ENCODE measurements at regions not wholly inside any gene's neighbourhood (a gene's known extent, or its start where the extent isn't known, plus 50 kb on each side); places are given as distances from the start of the nearest gene placed in this dataset.
"Not testable (repeated sequence)": the region's sequence is repeated elsewhere in the genome, so short reads cannot be mapped to it uniquely, and the experiment has no call there.

DNA sequence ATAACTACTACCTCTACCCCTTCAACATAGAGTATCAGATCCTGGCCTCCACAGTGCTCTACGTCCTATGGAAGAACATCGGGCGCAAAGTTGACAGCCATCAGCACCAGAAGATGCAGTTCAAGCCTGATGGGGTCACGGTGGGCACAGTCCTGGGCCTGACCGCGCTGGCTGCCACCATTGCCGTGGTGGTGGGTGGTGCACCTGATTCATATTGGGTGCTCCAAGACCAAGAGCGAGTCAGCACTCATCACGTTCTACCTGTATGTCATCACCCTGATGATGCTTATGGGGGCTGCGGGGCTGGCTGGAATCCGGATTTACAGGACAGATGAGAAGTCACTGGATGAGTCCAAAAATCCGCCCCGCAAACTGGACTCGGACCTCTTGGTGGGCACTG is 846.4 kb downstream of the RPIA start:
- not testable (repeated sequence) for H3K4me3 ChIP-seq, H3K27ac ChIP-seq, H3K9me3 ChIP-seq, H3K27me3 ChIP-seq, H3K4me1 ChIP-seq, H3K36me3 ChIP-seq
- DNase-seq (ENCODE audit: low spot score in 2 of 2): peak in 1 of 2 donors; percentile 38
- WGBS: no CpG with 5 or more reads among the region's 14 CpGs

DNA sequence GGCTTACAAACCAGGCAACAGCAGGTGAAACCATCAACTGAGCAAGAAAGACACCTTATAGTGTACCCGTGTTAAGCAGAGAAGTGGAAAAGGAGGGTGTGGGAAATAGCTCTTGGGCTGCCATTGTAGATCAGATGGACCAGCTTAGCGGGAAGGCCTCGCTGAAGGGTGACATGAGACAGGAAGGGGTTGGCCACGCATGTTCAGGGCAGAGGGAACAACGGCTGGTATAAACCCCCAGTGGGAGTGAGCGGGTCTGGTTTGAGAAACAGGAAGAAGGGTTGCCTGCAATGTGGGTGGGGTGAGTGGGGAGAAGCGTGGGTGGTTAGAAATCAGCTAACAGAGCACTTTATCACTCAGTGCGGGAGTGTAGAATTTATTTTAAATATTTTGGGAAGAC is 852.6 kb downstream of the RPIA start:
- H3K27me3 ChIP-seq, H3K27ac ChIP-seq, H3K9me3 ChIP-seq, H3K4me1 ChIP-seq, H3K36me3 ChIP-seq, H3K4me3 ChIP-seq: not testable (repeated sequence)
- no CpG with 5 or more reads among the region's 8 CpGs for WGBS
- DNase-seq (ENCODE audit: low spot score in 2 of 2): peak in 1 of 2 donors; percentile 69

DNA sequence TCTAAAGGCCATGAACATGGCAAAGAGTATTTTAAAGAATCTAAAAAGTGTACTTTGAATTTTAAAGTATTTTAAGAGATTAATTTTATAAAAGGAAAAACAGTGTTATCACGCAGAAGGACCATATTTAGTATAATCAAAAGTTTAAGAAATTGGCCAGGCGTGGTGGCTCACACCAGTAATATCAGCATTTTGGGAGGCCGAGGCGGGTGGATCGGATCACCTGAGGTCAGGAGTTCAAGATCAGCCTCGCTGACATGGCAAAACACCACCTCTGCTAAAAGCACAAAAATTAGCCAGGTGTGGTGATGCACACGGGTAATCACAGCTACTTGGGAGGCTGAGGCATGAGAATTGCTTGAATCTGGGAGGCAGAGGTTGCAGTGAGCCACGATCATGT is 887.7 kb downstream of the RPIA start:
- WGBS: no CpG with 5 or more reads among the region's 8 CpGs
- not testable (repeated sequence) for H3K36me3 ChIP-seq, H3K4me3 ChIP-seq, H3K9me3 ChIP-seq, H3K4me1 ChIP-seq, H3K27ac ChIP-seq, H3K27me3 ChIP-seq
- DNase-seq (ENCODE audit: low spot score in 2 of 2): peak in 1 of 2 donors; percentile 35

DNA sequence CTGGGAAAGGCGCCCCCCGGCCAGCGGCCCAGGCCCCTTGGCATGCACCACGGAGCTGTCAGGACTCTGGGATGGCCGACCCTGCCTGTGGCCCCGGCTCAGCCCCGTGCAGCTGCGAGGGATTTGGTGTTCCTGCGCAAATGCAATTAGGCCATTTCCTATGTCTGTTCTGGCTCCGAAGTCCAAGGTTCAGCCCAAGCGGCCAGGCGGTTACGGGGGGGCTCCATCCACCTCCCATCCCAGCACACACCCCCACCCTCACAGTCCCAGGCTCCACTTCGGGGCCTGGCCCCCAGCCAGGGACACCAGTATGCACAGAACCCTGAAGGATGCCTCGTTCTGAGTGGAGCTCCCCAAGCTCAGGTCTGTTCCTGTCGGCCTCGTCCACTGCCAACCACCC is 891.3 kb downstream of the RPIA start:
- DNase-seq (ENCODE audit: low spot score in 2 of 2); H3K36me3 ChIP-seq; H3K9me3 ChIP-seq; H3K4me1 ChIP-seq; H3K4me3 ChIP-seq; H3K27me3 ChIP-seq; H3K27ac ChIP-seq: not testable (repeated sequence)
- WGBS: no CpG with 5 or more reads among the region's 17 CpGs

DNA sequence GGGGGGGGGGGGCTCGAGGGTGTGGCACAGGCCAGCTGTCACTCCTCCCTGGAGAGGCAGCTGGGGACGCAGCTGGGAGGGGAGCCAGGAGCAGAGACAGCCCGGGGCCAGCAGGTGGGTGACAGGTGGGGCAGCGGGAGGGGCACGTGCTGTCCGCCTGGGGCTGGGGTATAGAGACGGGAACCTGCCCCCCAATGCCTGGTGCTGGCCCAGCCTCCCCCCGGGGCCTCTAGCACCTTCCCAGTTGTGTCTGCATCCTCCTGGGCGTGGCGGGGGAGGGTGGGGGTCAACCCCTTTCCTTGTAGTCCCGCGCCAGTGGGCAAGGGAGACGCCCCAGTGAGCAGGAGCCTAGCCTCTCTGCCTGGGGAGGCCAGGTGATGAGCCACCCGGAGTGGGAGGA is 892.6 kb downstream of the RPIA start:
- H3K36me3 ChIP-seq, H3K9me3 ChIP-seq, H3K27ac ChIP-seq, H3K4me1 ChIP-seq, H3K27me3 ChIP-seq: not testable (repeated sequence)
- H3K4me3 ChIP-seq: peak overlapping the region; percentile 2
- DNase-seq (ENCODE audit: low spot score in 2 of 2): peak in 1 of 2 donors; percentile 77
- WGBS: no CpG with 5 or more reads among the region's 14 CpGs

DNA sequence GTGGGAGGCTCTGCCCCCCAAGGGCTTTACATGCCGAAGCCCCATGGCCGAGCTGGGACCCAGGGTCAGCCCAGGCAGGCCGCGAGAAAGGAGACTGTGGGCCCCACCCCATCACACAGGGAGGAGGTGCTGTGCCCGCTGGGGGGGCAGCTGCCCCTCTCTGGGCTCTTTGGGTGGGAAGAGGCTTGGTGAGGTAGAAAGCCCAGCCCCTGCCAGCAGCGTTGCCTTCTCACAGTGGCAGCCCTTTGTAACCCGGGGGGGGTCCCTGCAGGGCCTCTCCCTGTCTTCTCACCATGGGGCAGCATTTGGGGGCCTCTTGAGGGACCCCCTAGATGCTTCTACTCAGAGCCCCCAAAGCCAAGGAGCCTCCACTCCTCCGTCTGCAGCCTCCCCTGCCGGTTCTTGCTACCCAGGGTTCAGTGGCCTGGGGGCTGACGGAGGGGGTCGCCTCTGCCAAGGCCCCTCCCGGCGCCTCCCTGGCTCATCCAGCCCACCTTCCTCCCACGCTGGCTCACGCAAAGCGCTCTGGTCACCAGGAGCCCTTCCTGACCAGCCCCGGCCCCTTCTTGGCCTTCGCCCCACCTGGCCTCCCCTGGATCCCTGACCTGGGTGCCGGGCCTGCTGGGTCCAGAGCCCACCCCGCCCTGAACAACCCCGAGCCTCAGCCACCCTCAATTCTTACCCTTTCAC is 893.5 kb downstream of the RPIA start:
- H3K27me3 ChIP-seq; H3K36me3 ChIP-seq; H3K27ac ChIP-seq; H3K4me1 ChIP-seq; DNase-seq (ENCODE audit: low spot score in 2 of 2); H3K9me3 ChIP-seq: not testable (repeated sequence)
- H3K4me3 ChIP-seq: peak overlapping the region; percentile 47
- WGBS: 24% methylated on average over 2 of the region's 21 CpGs

DNA sequence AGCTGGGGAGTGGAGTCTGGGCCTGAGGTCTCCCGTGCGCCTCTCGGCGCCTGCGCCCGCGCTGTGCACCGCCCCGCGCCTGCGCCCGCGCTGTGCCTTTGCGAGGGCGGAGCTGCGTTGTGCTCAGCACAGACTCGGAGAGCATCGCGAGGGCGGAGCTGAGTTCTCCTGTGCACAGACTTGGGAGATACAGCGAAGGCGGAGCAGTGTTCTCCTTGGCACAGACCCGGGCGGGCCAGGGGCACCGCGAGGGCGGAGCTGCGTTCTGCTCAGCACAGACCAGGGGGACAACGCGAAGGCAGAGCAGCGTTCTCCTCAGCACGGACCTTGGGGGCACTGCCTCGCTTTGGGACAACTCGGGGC is 894.1 kb downstream of the RPIA start:
- H3K27me3 ChIP-seq; H3K4me1 ChIP-seq; H3K27ac ChIP-seq; H3K9me3 ChIP-seq; H3K36me3 ChIP-seq; DNase-seq (ENCODE audit: low spot score in 2 of 2): not testable (repeated sequence)
- WGBS: no CpG with 5 or more reads among the region's 34 CpGs
- peak overlapping the region; percentile 47 for H3K4me3 ChIP-seq

DNA sequence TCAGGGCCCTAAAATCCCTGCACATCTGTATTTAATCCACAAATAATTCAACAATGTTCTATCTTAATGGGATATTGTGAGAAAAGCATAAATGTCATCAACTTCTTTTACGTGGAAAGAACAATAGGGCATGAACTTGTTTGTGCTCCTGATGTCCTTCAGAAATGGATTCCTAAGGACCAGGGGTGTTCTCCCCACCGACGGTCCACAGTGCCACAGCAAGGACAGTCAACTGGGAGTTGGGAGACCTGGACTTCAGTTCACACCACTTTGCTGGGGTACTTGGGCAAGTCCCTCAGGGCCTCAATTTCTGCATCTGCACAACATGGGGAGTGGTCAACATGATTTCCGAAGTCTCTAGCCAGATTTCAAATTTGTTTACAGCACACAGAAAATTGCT is 908.4 kb downstream of the RPIA start:
- H3K27me3 ChIP-seq; H3K4me1 ChIP-seq; H3K4me3 ChIP-seq; H3K36me3 ChIP-seq; DNase-seq (ENCODE audit: low spot score in 2 of 2); H3K27ac ChIP-seq; H3K9me3 ChIP-seq: not testable (repeated sequence)
- 65% methylated on average over 3 of the region's 4 CpGs for WGBS

DNA sequence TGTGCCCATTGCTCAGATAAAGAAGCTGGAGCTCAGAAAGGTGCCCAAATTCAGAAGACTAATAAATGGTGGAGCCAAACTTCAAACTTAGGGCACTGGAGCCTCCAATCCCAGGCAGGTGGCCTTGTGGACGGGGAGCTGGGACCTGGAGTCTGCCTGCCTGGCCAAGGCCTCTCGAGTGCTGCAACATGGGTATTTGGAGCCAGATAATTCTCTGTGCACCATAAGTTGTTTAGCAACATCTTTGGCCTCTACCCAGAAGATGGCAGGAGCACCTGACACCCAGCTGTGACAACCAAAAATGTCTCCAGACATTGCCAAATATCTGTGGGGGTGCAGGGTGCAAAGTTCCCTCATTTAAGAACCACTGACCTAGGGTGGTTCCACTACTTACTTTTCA is 915.0 kb downstream of the RPIA start:
- H3K27me3 ChIP-seq: peaks cover 14% of the 10 kb centered on the region
- not testable (repeated sequence) for DNase-seq (ENCODE audit: low spot score in 2 of 2); H3K36me3 ChIP-seq; H3K4me1 ChIP-seq; H3K9me3 ChIP-seq; H3K27ac ChIP-seq; H3K4me3 ChIP-seq
- WGBS: 43% methylated on average over 1 of the region's 2 CpGs

DNA sequence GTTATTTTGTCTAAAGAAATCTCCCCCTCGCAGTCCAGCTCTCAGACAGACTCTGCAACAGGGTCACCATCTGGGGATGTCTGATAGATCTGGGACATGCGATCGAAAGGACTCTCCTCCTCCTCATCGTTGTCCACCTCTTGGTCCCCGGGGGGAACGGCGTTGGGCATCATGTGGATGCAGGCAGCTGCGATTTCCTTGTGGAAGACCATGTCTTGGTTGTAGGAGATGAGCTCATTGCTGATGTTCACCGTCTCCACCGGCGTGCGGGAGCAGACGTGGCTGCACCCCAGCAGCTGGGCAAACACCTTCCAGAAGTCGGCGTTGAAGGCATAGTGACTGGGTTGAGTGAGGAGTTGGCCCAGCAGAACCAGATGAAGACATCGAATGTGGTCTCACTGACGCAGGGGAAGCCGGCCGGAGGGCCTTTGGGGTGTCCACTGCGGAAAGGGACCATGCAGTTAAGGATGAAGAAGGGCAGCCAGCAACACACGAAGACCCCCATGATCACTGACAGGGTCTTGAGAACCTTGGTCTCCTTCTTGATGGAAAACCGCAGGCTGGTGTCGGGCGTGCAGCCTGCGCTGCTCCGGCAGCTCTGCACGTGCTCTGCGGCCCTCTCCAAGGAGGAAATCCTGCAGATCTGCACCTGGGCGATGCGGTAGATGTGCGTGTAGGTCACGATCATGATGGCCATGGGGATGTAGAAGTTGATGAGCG is 918.9 kb downstream of the RPIA start:
- WGBS: 95% methylated on average over 30 of the region's 33 CpGs
- peak in 1 of 2 donors; percentile 70 for DNase-seq (ENCODE audit: low spot score in 2 of 2)
- not testable (repeated sequence) for H3K4me1 ChIP-seq, H3K36me3 ChIP-seq, H3K4me3 ChIP-seq, H3K9me3 ChIP-seq, H3K27ac ChIP-seq
- H3K27me3 ChIP-seq: peaks cover 31% of the 10 kb centered on the region

DNA sequence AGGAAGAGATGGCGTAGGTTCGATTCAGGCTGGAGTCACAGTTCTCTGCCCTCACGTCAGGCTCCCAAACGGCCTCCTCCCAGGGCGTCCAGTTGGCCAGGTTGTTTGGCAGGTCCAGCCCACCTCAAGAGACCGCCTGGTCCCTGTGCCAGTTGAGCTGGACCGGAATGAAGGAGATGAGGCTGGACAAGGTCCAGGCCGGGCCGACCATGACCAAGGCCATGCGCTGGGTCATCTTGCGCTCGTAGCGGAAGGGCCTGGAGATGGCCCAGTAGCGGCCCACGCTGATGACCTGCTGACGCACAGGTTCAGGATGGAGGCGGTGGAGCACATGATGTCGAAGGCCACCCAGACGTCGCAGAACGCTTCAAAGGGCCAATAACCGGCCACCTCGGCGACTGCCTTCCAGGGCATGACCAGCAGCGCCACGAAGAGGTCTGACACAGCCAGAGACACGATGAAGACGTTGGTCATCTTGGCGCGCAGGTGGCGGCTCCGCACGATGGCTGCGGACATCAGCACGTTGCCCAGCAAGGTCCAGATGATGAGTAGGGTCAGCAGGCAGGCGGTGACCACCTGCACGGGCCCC is 919.5 kb downstream of the RPIA start:
- 81% methylated on average over 32 of the region's 37 CpGs for WGBS
- not testable (repeated sequence) for H3K36me3 ChIP-seq, H3K4me3 ChIP-seq, H3K4me1 ChIP-seq, H3K27ac ChIP-seq, H3K9me3 ChIP-seq
- peak; percentile 58 to 80 for DNase-seq (ENCODE audit: low spot score in 2 of 2)
- H3K27me3 ChIP-seq: peaks cover 31% of the 10 kb centered on the region

DNA sequence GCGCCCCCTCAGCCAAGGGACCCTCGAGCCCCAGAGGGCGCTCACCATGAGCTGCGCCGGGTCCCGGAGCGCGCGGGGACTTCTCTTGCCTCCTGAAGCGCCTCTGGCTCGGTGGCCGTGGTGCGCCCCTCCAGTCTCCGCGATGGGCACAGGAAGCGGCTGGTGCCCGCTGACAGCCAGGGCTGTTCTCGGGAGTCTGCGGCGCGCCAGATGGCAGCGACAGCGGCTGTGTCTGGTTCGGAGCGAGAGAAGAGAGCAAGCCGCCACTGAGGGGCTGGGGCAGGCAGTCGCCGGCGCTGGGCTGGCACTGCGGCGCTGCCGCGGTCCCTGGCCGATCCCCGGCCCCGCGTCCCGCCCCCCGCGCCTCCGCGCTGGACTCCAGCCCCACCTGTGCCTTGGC is 920.2 kb downstream of the RPIA start:
- not testable (repeated sequence) for H3K4me3 ChIP-seq, H3K4me1 ChIP-seq
- WGBS: no CpG with 5 or more reads among the region's 42 CpGs

DNA sequence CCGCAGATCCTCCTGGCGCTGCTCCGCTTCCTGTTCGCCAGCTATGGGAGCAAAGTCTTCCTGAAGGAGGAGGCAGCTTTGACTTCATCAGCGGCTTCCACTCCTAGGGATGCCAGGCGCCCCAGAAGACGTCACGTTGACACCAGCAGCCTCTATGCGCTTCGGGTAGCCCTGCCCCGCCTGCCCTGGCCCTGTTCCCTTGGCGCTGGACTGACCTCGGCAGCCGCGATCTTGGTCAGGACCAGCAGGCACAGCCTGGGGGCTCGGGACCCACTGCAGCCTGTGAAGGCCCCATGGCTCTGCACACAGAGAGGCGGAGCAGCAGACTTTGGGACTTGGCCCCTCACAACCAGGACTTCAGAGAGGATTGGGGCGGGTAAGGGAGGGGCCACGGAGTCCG is 957.8 kb downstream of the RPIA start:
- not testable (repeated sequence) for H3K9me3 ChIP-seq; H3K27me3 ChIP-seq; H3K27ac ChIP-seq; DNase-seq (ENCODE audit: low spot score in 2 of 2); H3K4me3 ChIP-seq; H3K36me3 ChIP-seq; H3K4me1 ChIP-seq
- 64% methylated on average over 3 of the region's 20 CpGs for WGBS

More for the DNA sequence above, 920.2 kb downstream of the RPIA start:
- H3K36me3 ChIP-seq; DNase-seq (ENCODE audit: low spot score in 2 of 2); H3K27ac ChIP-seq; H3K9me3 ChIP-seq: not testable (repeated sequence)
- H3K27me3 ChIP-seq: peaks cover 31% of the 10 kb centered on the region

DNA sequence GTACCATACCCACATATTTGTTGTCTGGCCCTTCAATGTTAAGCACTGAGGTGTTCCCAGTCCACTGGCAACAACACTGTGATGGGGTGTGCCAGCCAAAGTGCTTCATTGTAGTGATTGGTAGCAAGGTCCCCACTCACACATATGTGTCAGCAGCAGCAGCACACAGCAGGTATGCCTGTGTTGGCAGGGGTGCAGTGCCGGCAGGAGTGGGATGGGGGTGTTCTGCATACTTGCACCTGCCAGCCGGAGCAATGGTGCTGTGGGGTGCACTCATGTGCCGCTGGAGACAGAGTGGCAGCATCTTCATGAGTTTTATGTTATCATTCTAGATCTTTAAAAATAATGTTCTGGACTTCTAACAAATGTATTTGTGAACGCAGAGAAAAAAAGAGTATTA is 987.8 kb downstream of the RPIA start:
- DNase-seq (ENCODE audit: low spot score in 2 of 2); H3K4me3 ChIP-seq: not testable (repeated sequence)
- WGBS: 91% methylated on average over 4 of the region's 4 CpGs

More for the DNA sequence above, 987.8 kb downstream of the RPIA start:
- not testable (repeated sequence) for H3K36me3 ChIP-seq, H3K9me3 ChIP-seq, H3K27ac ChIP-seq, H3K4me1 ChIP-seq, H3K27me3 ChIP-seq
